DND-41 (cell line): ENCODE measurements at regions not wholly inside any gene's neighbourhood (a gene's known extent, or its start where the extent isn't known, plus 50 kb on each side); places are given as distances from the start of the nearest gene placed in this dataset.
A peak's percentile ranks its signal among the peaks of the same experiment; 100 is the strongest.

Source experiments
- ATAC-seq: fragments of 200-7000 bp; cut with Tn5 transposase; 3 replicates; pipeline ENCODE4 v1.9.1; 2021; ENCODE audit warnings: low read depth; ENCODE audit not compliant: insufficient read depth
- DNase-seq: peaks from one replicate; pipeline ENCODE4 v3.0.0-alpha.2; 2020
- H2AFZ ChIP-seq: 2 replicates; pipeline ENCODE4 v1.6.0; 2012; ENCODE audit warnings: low read depth, low read length
- H3K27ac ChIP-seq: 2 replicates; pipeline ENCODE4 v1.5.1; 2012; ENCODE audit warnings: low read length, inconsistent platforms
- H3K27me3 ChIP-seq: fragments of 200-600 bp; sonication (generic); 2 replicates; pipeline ENCODE4 v1.6.0; 2012; ENCODE audit warnings: low read length, mild to moderate bottlenecking, inconsistent platforms; ENCODE audit not compliant: insufficient read depth, poor library complexity
- H3K36me3 ChIP-seq: 2 replicates; pipeline ENCODE4 v1.5.1; 2012; ENCODE audit warnings: low read length, inconsistent platforms; ENCODE audit not compliant: insufficient read depth
- H3K4me1 ChIP-seq: 2 replicates; pipeline ENCODE4 v1.5.1; 2012; ENCODE audit warnings: mild to moderate bottlenecking, low read length; ENCODE audit not compliant: insufficient read depth
- H3K4me2 ChIP-seq: 2 replicates; pipeline ENCODE4 v1.6.0; 2012; ENCODE audit warnings: mild to moderate bottlenecking, moderate library complexity, low read length, inconsistent platforms; ENCODE audit not compliant: insufficient read depth
- H3K4me3 ChIP-seq, 2 experiments: fragments of 200-600 bp in 1 of 2; shearing (Covaris generic) in 1 of 2; 2 replicates each; pipeline ENCODE4 v1.5.1; 2012 to 2016; ENCODE audit warnings: inconsistent platforms in 2 of 2, low read length in 2 of 2, mild to moderate bottlenecking in 2 of 2, low read depth in 1 of 2, moderate library complexity in 1 of 2
- H3K79me2 ChIP-seq: 2 replicates; pipeline ENCODE4 v1.6.0; 2012; ENCODE audit warnings: low read length, inconsistent platforms; ENCODE audit not compliant: insufficient read depth
- H3K9ac ChIP-seq: 2 replicates; pipeline ENCODE4 v1.6.0; 2012; ENCODE audit warnings: low read depth, mild to moderate bottlenecking, inconsistent platforms, low read length, moderate library complexity
- H3K9me3 ChIP-seq: 2 replicates; pipeline ENCODE4 v1.5.1; 2012; ENCODE audit warnings: low read length, moderate library complexity, mild to moderate bottlenecking, inconsistent platforms; ENCODE audit not compliant: insufficient read depth, severe bottlenecking
- H4K20me1 ChIP-seq: 2 replicates; pipeline ENCODE4 v1.6.0; 2012; ENCODE audit warnings: low read length; ENCODE audit not compliant: insufficient read depth
- EZH2 ChIP-seq: IDR thresholded peaks from 3 replicates; pipeline ENCODE4 v1.6.1; 2012; ENCODE audit warnings: borderline replicate concordance, low read depth, mild to moderate bottlenecking, moderate library complexity, low read length, inconsistent platforms; ENCODE audit not compliant: severe bottlenecking
- TF ChIP-seq, protein P1 (sequence below): IDR thresholded peaks from 2 replicates; pipeline ENCODE4 v1.5.1; 2012; ENCODE audit warnings: borderline replicate concordance, low read length, moderate library complexity, mild to moderate bottlenecking; ENCODE audit not compliant: poor library complexity, severe bottlenecking; ENCODE audit errors: extremely low read depth

DNA sequence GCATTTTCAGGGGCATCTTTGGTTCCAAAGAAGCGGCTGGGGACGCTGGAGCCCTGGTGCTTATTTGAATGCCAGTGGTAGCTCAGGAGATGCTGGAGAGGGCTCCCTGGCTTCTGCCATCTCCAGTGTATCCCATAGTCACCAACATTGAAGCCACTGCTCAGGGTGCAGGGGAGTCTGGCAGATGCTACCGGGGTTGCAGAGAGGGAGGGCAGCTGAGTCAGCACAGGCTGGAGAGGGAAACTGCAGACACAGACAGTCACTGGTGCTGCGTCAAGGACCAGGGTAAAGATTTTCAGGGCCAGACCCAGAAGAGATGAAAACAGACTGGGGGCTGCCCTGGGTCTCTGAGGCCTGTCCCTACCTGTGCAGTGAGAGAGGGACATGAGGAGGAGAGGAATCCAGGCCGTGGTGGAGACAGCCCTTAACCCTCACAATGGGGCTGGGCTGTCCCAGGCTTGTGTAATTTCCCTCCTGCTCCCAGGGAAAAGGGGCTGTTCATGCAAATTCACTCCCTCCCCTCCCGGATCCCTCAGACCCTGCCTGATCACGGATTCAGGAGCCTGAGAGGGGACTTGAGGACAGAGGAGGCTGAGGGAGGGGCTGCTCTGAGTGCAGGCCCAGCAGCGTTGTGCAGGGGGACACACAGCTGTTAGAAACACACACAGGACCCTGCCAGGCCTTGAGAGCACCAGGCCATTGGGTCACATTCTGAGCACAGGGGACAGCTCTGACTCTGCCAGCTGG is 126.9 kb upstream of the GRK3 start:
- Histone ChIP-seq H2AFZ (no peak overlapping the region), H3K27ac (no peak overlapping the region), H3K9me3 (no peaks in the 10 kb centered on the region), H4K20me1 (no peaks in the 10 kb centered on the region), H3K4me3 (no peak overlapping the region), H3K4me2 (no peak overlapping the region), H3K27me3 (no peaks in the 10 kb centered on the region), H3K9ac (no peak overlapping the region), H3K79me2 (no peaks in the 10 kb centered on the region), H3K4me1 (no peaks in the 10 kb centered on the region), H3K36me3 (no peaks in the 10 kb centered on the region)
- TF ChIP-seq EZH2: no peak
- TF ChIP-seq, protein P1, sequence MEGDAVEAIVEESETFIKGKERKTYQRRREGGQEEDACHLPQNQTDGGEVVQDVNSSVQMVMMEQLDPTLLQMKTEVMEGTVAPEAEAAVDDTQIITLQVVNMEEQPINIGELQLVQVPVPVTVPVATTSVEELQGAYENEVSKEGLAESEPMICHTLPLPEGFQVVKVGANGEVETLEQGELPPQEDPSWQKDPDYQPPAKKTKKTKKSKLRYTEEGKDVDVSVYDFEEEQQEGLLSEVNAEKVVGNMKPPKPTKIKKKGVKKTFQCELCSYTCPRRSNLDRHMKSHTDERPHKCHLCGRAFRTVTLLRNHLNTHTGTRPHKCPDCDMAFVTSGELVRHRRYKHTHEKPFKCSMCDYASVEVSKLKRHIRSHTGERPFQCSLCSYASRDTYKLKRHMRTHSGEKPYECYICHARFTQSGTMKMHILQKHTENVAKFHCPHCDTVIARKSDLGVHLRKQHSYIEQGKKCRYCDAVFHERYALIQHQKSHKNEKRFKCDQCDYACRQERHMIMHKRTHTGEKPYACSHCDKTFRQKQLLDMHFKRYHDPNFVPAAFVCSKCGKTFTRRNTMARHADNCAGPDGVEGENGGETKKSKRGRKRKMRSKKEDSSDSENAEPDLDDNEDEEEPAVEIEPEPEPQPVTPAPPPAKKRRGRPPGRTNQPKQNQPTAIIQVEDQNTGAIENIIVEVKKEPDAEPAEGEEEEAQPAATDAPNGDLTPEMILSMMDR: no peak
- DNase-seq (no peak), ATAC-seq (no peak)

- Histone ChIP-seq H3K27ac (peak overlapping the region; percentile 78), H3K27me3 (no peaks in the 10 kb centered on the region), H4K20me1 (peaks cover 23% of the 10 kb centered on the region), H3K36me3 (peaks cover 5% of the 10 kb centered on the region; the same call in 1 of the 2 replicates), H3K9me3 (no peaks in the 10 kb centered on the region), H3K9ac (peak overlapping the region; percentile 73), H3K4me3 (peak overlapping the region; percentile 98 to 99; a peak in 3 of 4 replicates), H3K4me2 (peak overlapping the region; percentile 96), H3K4me1 (peaks cover 42% of the 10 kb centered on the region), H3K79me2 (peaks cover 51% of the 10 kb centered on the region), H2AFZ (peak overlapping the region; percentile 75)
- ATAC-seq: no peak
- DNase-seq: no peak
- TF ChIP-seq EZH2: no peak
- TF ChIP-seq, protein P1: no peak
Measured at GRCh38 chr22:25447067-25447685, 117.3 kb upstream of the GRK3 start.

GRCh38 chr22:25447686-25448434 is 116.6 kb upstream of the GRK3 start:
- peak overlapping the region; percentile 96 for H3K4me2 ChIP-seq
- H3K9ac ChIP-seq: peak overlapping the region; percentile 73
- peak overlapping the region; percentile 78 for H3K27ac ChIP-seq
- H3K4me3 ChIP-seq: peak overlapping the region; percentile 98 to 99
- peaks cover 58% of the 10 kb centered on the region for H3K79me2 ChIP-seq
- H2AFZ ChIP-seq: peak overlapping the region; percentile 75
- H3K27me3 ChIP-seq: no peaks in the 10 kb centered on the region
- no peaks in the 10 kb centered on the region for H3K9me3 ChIP-seq
- DNase-seq: peak; percentile 88
- H4K20me1 ChIP-seq: peaks cover 30% of the 10 kb centered on the region
- peaks cover 8% of the 10 kb centered on the region for H3K36me3 ChIP-seq
- no peak for TF ChIP-seq EZH2
- TF ChIP-seq, protein P1: peak; percentile 98
- H3K4me1 ChIP-seq: peaks cover 49% of the 10 kb centered on the region
- ATAC-seq: peak; percentile 89
